ENCODE measurements at regions not wholly inside any gene's neighbourhood (a gene's known extent, or its start where the extent isn't known, plus 50 kb on each side); places are given as distances from the start of the nearest gene placed in this dataset.

DNA sequence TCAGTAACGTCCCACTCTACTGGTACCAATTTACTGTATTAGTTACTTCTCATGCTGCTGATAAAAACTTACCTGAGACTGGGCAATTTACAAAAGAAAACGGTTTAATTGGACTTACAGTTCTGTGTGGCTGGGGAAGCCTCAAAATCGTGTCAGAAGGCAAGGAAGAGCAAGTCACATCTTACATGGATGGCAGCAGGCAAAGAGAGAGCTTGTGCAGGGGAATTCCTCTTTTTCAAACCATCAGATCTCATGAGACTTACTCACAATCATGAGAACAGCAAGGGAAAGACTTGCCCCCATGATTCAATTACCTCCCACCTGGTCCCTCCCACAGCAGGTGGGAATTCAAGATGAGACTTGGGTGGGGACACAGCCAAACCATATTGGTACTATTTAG lies 908.2 kb upstream of the NR2F2 start:
- no peak for TF ChIP-seq EZH2phosphoT487 (IDR thresholded peaks at IDR 0.05; ENCODE audit: borderline replicate concordance, low read length)
- TF ChIP-seq, protein P1, sequence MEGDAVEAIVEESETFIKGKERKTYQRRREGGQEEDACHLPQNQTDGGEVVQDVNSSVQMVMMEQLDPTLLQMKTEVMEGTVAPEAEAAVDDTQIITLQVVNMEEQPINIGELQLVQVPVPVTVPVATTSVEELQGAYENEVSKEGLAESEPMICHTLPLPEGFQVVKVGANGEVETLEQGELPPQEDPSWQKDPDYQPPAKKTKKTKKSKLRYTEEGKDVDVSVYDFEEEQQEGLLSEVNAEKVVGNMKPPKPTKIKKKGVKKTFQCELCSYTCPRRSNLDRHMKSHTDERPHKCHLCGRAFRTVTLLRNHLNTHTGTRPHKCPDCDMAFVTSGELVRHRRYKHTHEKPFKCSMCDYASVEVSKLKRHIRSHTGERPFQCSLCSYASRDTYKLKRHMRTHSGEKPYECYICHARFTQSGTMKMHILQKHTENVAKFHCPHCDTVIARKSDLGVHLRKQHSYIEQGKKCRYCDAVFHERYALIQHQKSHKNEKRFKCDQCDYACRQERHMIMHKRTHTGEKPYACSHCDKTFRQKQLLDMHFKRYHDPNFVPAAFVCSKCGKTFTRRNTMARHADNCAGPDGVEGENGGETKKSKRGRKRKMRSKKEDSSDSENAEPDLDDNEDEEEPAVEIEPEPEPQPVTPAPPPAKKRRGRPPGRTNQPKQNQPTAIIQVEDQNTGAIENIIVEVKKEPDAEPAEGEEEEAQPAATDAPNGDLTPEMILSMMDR (IDR thresholded peaks at IDR 0.05; ENCODE audit: low read depth, low read length, poor library complexity, severe bottlenecking), result no peak

Data from DOHH2 (cell line).